Peyer's patch (tissue), 4 donors: ENCODE measurements at regions not wholly inside any gene's neighbourhood (a gene's known extent, or its start where the extent isn't known, plus 50 kb on each side); places are given as distances from the start of the nearest gene placed in this dataset.

Source experiments
- CTCF ChIP-seq, 6 experiments: fragments of 450-650 bp in 4 of 6; fragments of 200-600 bp in 2 of 6; sonication (generic) in 1 of 6; IDR thresholded peaks; one replicate each; pipeline ENCODE4 v1.5.1; 2017 to 2019; ENCODE audit warnings: antibody characterized with exemption in 6 of 6, mild to moderate bottlenecking in 3 of 6, moderate library complexity in 1 of 6
- POLR2A ChIP-seq, 2 donors: fragments of 450-650 bp; IDR thresholded peaks; one replicate each; pipeline ENCODE4 v1.5.1; 2017; ENCODE audit warnings: antibody characterized with exemption in 2 of 2, mild to moderate bottlenecking in 2 of 2, moderate library complexity in 2 of 2

GRCh38 chr11:28756977-28757376, 648.8 kb downstream of the METTL15 start:
- TF ChIP-seq CTCF (IDR thresholded peaks at IDR 0.05) = no peak
- TF ChIP-seq POLR2A (IDR thresholded peaks at IDR 0.05) = no peak
